H1 (cell line): ENCODE measurements at regions not wholly inside any gene's neighbourhood (a gene's known extent, or its start where the extent isn't known, plus 50 kb on each side); places are given as distances from the start of the nearest gene placed in this dataset.

Source experiments
- CTCF ChIA-PET: fragments of 300-600 bp; sonication (Branson Sonifier 250); formaldehyde crosslinking; loops from one replicate; lab custom pipeline; 2021; ENCODE audit not compliant: partially characterized antibody; lab: Charles Lee
- POLR2A ChIA-PET: fragments of 300-600 bp; sonication (Branson Sonifier 250); formaldehyde crosslinking; loops from one replicate; lab custom pipeline; 2021; ENCODE audit warnings: inconsistent platforms; ENCODE audit not compliant: partially characterized antibody; lab: Charles Lee
- DNase-seq, 2 experiments: peaks; one replicate each; pipeline versions ENCODE4 v3.0.0 to v3.0.0-alpha.2; 2010 to 2022; ENCODE audit warnings: low spot score in 2 of 2, low read depth in 1 of 2, mixed read lengths in 1 of 2
- FAIRE-seq: peaks from 2 replicates; lab custom pipeline; 2011; peaks lifted over from hg19 to GRCh38; lab: Jason Lieb, UNC
- H2AFZ ChIP-seq: 2 replicates; pipeline ENCODE4 v1.8.1; 2012; ENCODE audit warnings: low read length, inconsistent platforms
- H2AK5ac ChIP-seq: 2 replicates; pipeline ENCODE4 v1.6.1; 2013; ENCODE audit warnings: low read depth, low read length
- H2BK120ac ChIP-seq: replicated peaks from 2 replicates; pipeline ENCODE3; 2013; ENCODE audit warnings: low read depth, low read length, inconsistent platforms
- H2BK12ac ChIP-seq: 2 replicates; pipeline ENCODE4 v1.6.1; 2013; ENCODE audit warnings: low read depth, low read length
- H2BK15ac ChIP-seq: 2 replicates; pipeline ENCODE4 v1.6.1; 2013; ENCODE audit warnings: low read length
- H2BK20ac ChIP-seq: 2 replicates; pipeline ENCODE4 v1.6.1; 2013; ENCODE audit warnings: low read length
- H2BK5ac ChIP-seq: 2 replicates; pipeline ENCODE4 v1.6.1; 2013; ENCODE audit warnings: low read depth, low read length
- H3K14ac ChIP-seq: 2 replicates; pipeline ENCODE4 v1.6.1; 2013; ENCODE audit warnings: inconsistent platforms; ENCODE audit not compliant: insufficient read length
- H3K18ac ChIP-seq: 2 replicates; pipeline ENCODE4 v1.6.1; 2013; ENCODE audit warnings: low read length; ENCODE audit errors: extremely low read depth
- H3K23ac ChIP-seq: 2 replicates; pipeline ENCODE4 v1.6.1; 2013; ENCODE audit warnings: inconsistent platforms; ENCODE audit not compliant: insufficient read length
- H3K23me2 ChIP-seq: 2 replicates; pipeline ENCODE4 v1.6.1; 2013; ENCODE audit warnings: low read depth, low read length
- H3K27ac ChIP-seq: 2 replicates; pipeline ENCODE4 v1.6.1; 2011; ENCODE audit warnings: low read depth, low read length, inconsistent platforms
- H3K27me3 ChIP-seq, 4 experiments: replicated peaks in 1 of 4; 1 replicate in 1 of 4; 2 replicates in 3 of 4; pipeline versions ENCODE4 v1.6.1 to v1.8.1; 2011 to 2013; ENCODE audit warnings: low read length in 3 of 4, mild to moderate bottlenecking in 3 of 4, inconsistent platforms in 2 of 4, mixed read lengths in 2 of 4, moderate library complexity in 1 of 4; ENCODE audit not compliant: control insufficient read depth in 3 of 4, insufficient read depth in 3 of 4; ENCODE audit errors: extremely low read depth in 1 of 4
- H3K36me3 ChIP-seq, 4 experiments: 2 replicates each; pipeline versions ENCODE4 v1.6.1 to v1.8.1; 2011 to 2013; ENCODE audit warnings: mild to moderate bottlenecking in 4 of 4, low read length in 3 of 4, moderate library complexity in 2 of 4, control low read depth in 1 of 4, inconsistent platforms in 1 of 4; ENCODE audit not compliant: insufficient read depth in 4 of 4, control insufficient read depth in 2 of 4
- H3K4ac ChIP-seq: replicated peaks from 2 replicates; pipeline ENCODE3; 2013; ENCODE audit warnings: low read length, low read depth, mixed read lengths, inconsistent platforms; ENCODE audit not compliant: insufficient read length
- H3K4me1 ChIP-seq, 4 experiments: replicated peaks in 1 of 4; 1 replicate in 1 of 4; 2 replicates in 3 of 4; pipeline versions ENCODE4 v1.6.1 to v1.8.1; 2011 to 2013; ENCODE audit warnings: low read length in 3 of 4, inconsistent platforms in 2 of 4, mixed read lengths in 1 of 4; ENCODE audit not compliant: insufficient read depth in 4 of 4, control insufficient read depth in 3 of 4
- H3K4me2 ChIP-seq, 2 experiments: 2 replicates each; pipeline versions ENCODE4 v1.6.1 to v1.8.1; 2011 to 2013; ENCODE audit warnings: low read depth in 2 of 2, low read length in 2 of 2, control low read depth in 1 of 2, inconsistent platforms in 1 of 2, mild to moderate bottlenecking in 1 of 2; ENCODE audit not compliant: insufficient read depth in 1 of 2
- H3K4me3 ChIP-seq, 4 experiments: fragments of 200-600, 300-600 bp in 1 of 4; sonication (generic), shearing (Covaris generic), sonication (Bioruptor Twin) in 1 of 4; 2 replicates each; pipeline versions ENCODE4 v1.5.1 to v1.8.1; 2011 to 2016; ENCODE audit warnings: low read length in 4 of 4, low read depth in 3 of 4, control low read depth in 2 of 4, inconsistent platforms in 2 of 4, mild to moderate bottlenecking in 2 of 4, mixed read lengths in 1 of 4, moderate library complexity in 1 of 4; ENCODE audit not compliant: insufficient read depth in 2 of 4; ENCODE audit errors: extremely low read depth in 1 of 4
- H3K56ac ChIP-seq: replicated peaks from 2 replicates; pipeline ENCODE3; 2013; ENCODE audit warnings: low read depth, mild to moderate bottlenecking, mixed read lengths, low read length, inconsistent platforms; ENCODE audit not compliant: insufficient read length
- H3K79me1 ChIP-seq: 2 replicates; pipeline ENCODE4 v1.6.1; 2013; ENCODE audit warnings: low read depth, low read length, control low read depth
- H3K79me2 ChIP-seq, 2 experiments: 2 replicates each; pipeline versions ENCODE4 v1.6.1 to v1.8.1; 2012 to 2013; ENCODE audit warnings: low read length in 2 of 2, mild to moderate bottlenecking in 2 of 2, inconsistent platforms in 1 of 2; ENCODE audit not compliant: insufficient read depth in 2 of 2, control insufficient read depth in 1 of 2
- H3K9ac ChIP-seq, 4 experiments: replicated peaks in 1 of 4; 1 replicate in 1 of 4; 2 replicates in 3 of 4; pipeline versions ENCODE4 v1.6.1 to v1.8.1; 2011 to 2013; ENCODE audit warnings: low read depth in 3 of 4, low read length in 3 of 4, control low read depth in 2 of 4, mild to moderate bottlenecking in 2 of 4, moderate library complexity in 2 of 4, inconsistent platforms in 1 of 4; ENCODE audit errors: extremely low read depth in 1 of 4
- H3K9me3 ChIP-seq, 2 experiments: 2 replicates each; pipeline versions ENCODE4 v1.6.1 to v1.8.1; 2012 to 2013; ENCODE audit warnings: mild to moderate bottlenecking in 2 of 2, moderate library complexity in 2 of 2, control low read depth in 1 of 2, inconsistent platforms in 1 of 2, low read depth in 1 of 2, low read length in 1 of 2, mixed read lengths in 1 of 2; ENCODE audit not compliant: insufficient read depth in 2 of 2
- H4K20me1 ChIP-seq, 2 experiments: replicated peaks in 1 of 2; 2 replicates each; pipeline versions ENCODE3 to v1.8.1; 2011 to 2013; ENCODE audit warnings: inconsistent platforms in 2 of 2, low read length in 2 of 2, mild to moderate bottlenecking in 1 of 2; ENCODE audit not compliant: insufficient read depth in 2 of 2, control insufficient read depth in 1 of 2
- H4K5ac ChIP-seq: 2 replicates; pipeline ENCODE4 v1.6.1; 2013; ENCODE audit warnings: low read length, low read depth, mixed read lengths, inconsistent platforms; ENCODE audit not compliant: insufficient read length
- H4K8ac ChIP-seq: 2 replicates; pipeline ENCODE4 v1.8.0; 2013; ENCODE audit warnings: mild to moderate bottlenecking, moderate library complexity, low read length, inconsistent platforms; ENCODE audit not compliant: insufficient read depth; ENCODE audit errors: extremely low read depth
- H4K91ac ChIP-seq: replicated peaks from 2 replicates; pipeline ENCODE3; 2013; ENCODE audit warnings: low read length, mixed read lengths, inconsistent platforms; ENCODE audit not compliant: insufficient read length
- BRCA1 ChIP-seq: IDR thresholded peaks from 2 replicates; pipeline ENCODE4 v1.6.1; 2012; ENCODE audit warnings: low read depth, low read length, improper control_type of control experiment
- CBX8 ChIP-seq: fragments of 300-800, 300-1000 bp; sonication (generic); IDR thresholded peaks from 2 replicates; pipeline ENCODE4 v1.7.1; 2016; ENCODE audit warnings: low read depth, low read length, borderline replicate concordance
- CEBPB ChIP-seq: IDR thresholded peaks from 2 replicates; pipeline ENCODE4 v1.6.1; 2012; ENCODE audit warnings: low read depth, low read length
- CREB1 ChIP-seq: IDR thresholded peaks from 2 replicates; pipeline ENCODE4 v1.6.1; 2012; ENCODE audit warnings: inconsistent platforms
- E2F6 ChIP-seq: IDR thresholded peaks from 2 replicates; pipeline ENCODE4 v1.6.1; 2012; ENCODE audit warnings: inconsistent platforms
- HDAC6 ChIP-seq: IDR thresholded peaks from one replicate; pipeline ENCODE4 v1.7.1; 2012; ENCODE audit warnings: low read depth, mild to moderate bottlenecking, inconsistent platforms, low read length, moderate library complexity
- KDM1A ChIP-seq: fragments of 200-600, 300-600 bp; sonication (generic); IDR thresholded peaks from 2 replicates; pipeline ENCODE4 v1.7.1; 2016; ENCODE audit warnings: mild to moderate bottlenecking, low read length, borderline replicate concordance
- KDM4A ChIP-seq: IDR thresholded peaks from one replicate; pipeline ENCODE4 v1.7.1; 2012; ENCODE audit warnings: low read depth, mild to moderate bottlenecking, moderate library complexity, low read length, inconsistent platforms; ENCODE audit not compliant: severe bottlenecking
- MAX ChIP-seq: IDR thresholded peaks from 2 replicates; pipeline ENCODE4 v1.6.1; 2012; ENCODE audit warnings: inconsistent platforms
- RAD21 ChIP-seq, 2 experiments: IDR thresholded peaks in 1 of 2; conservative IDR thresholded peaks in 1 of 2; 2 replicates each; pipeline ENCODE4 v1.6.1; 2011; ENCODE audit warnings: low read depth in 2 of 2, low read length in 2 of 2, improper control_type of control experiment in 1 of 2, inconsistent platforms in 1 of 2, mild to moderate bottlenecking in 1 of 2, moderate library complexity in 1 of 2
- SAP30 ChIP-seq: fragments of 300-600 bp; sonication (generic); IDR thresholded peaks from 2 replicates; pipeline ENCODE4 v1.7.1; 2012; ENCODE audit warnings: low read length, moderate library complexity, mild to moderate bottlenecking, inconsistent platforms; ENCODE audit not compliant: insufficient read depth, insufficient replicate concordance
- SIRT6 ChIP-seq: IDR thresholded peaks from one replicate; pipeline ENCODE4 v1.7.1; 2012; ENCODE audit warnings: low read length, inconsistent platforms

- no peak overlapping the region for H3K4ac ChIP-seq
- H2BK5ac ChIP-seq, result no peak overlapping the region
- H2AK5ac ChIP-seq, result no peak overlapping the region
- no peak overlapping the region for H3K4me2 ChIP-seq
- no peak overlapping the region for H3K14ac ChIP-seq
- H2BK20ac ChIP-seq, result no peak overlapping the region
- no peak overlapping the region for H2BK15ac ChIP-seq
- H3K18ac ChIP-seq, result no peak overlapping the region
- no peak overlapping the region for H4K5ac ChIP-seq
- no peaks in the 10 kb centered on the region for H3K23me2 ChIP-seq
- H3K4me3 ChIP-seq, result no peak overlapping the region
- no peaks in the 10 kb centered on the region for H4K20me1 ChIP-seq
- TF ChIP-seq SAP30 (no peak), CBX8 (no peak), CREB1 (no peak), HDAC6 (no peak), RAD21 (IDR thresholded peaks at IDR 0.05 in 1 of 2, conservative IDR thresholded peaks at IDR 0.05 in 1 of 2; ENCODE audit: low read depth in 2 of 2, low read length in 2 of 2) (no peak), KDM1A (no peak), E2F6 (no peak), KDM4A (no peak), MAX (no peak), SIRT6 (no peak), CEBPB (no peak), BRCA1 (no peak)
- no peak overlapping the region for H3K9ac ChIP-seq
- no peak overlapping the region for H4K91ac ChIP-seq
- no peaks in the 10 kb centered on the region for H3K4me1 ChIP-seq
- no peak for FAIRE-seq
- H3K27ac ChIP-seq, result no peak overlapping the region
- CTCF ChIA-PET, result interaction anchor here (0.9 to 1.6 kb wide), 2 partner anchors 9 to 12 kb away, joined by 3 to 8 read pairs; no protein-coding TSS in a partner anchor
- H3K23ac ChIP-seq, result no peak overlapping the region
- H3K56ac ChIP-seq, result no peak overlapping the region
- H3K9me3 ChIP-seq, result peaks cover 0 to 2% of the 10 kb centered on the region in 2 experiments; a peak in 2 of 4 replicates
- H2AFZ ChIP-seq, result no peak overlapping the region
- H3K27me3 ChIP-seq, result no peaks in the 10 kb centered on the region
- no peaks in the 10 kb centered on the region for H3K79me1 ChIP-seq
- H2BK120ac ChIP-seq, result no peak overlapping the region
- no peak for DNase-seq
- H3K79me2 ChIP-seq, result no peaks in the 10 kb centered on the region
- H3K36me3 ChIP-seq, result no peaks in the 10 kb centered on the region
- H2BK12ac ChIP-seq, result no peak overlapping the region
- POLR2A ChIA-PET, result no interaction called here
- H4K8ac ChIP-seq, result no peak overlapping the region
Measured at GRCh38 chr12:46111715-46112114, 121.3 kb upstream of the SCAF11 start.
